ENCODE measurements at regions not wholly inside any gene's neighbourhood (a gene's known extent, or its start where the extent isn't known, plus 50 kb on each side); places are given as distances from the start of the nearest gene placed in this dataset.

DNA sequence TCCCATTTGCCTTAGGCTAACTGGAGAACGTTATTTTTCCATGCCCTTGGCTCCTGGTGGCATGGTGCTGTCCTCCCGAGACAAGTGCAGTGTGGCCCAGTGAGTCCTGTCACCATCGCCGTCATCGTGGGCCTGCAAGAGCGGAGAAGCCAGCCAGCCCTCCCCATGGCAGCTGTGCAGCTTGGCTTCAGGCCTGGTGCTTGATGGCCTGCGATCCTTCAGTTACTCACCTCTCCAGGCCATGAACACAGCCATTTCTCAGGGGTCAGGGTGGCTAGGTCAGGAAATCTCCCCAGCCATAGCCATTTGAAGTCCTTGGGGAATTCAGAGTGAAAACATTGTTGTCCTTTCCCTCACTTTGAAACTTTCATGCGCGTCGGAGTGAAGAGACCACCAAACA, 189.0 kb upstream of the RGMA start:
- DNase-seq (ENCODE audit: low spot score) = no peak

- DNase-seq (ENCODE audit: low spot score) = no peak
Measured at GRCh38 chr15:93274257-93274656, 185.2 kb upstream of the RGMA start.

- DNase-seq (ENCODE audit: low spot score) = no peak
Measured at GRCh38 chr15:93271871-93272270, 182.9 kb upstream of the RGMA start.

- DNase-seq (ENCODE audit: low spot score) = no peak
Measured at GRCh38 chr15:93270937-93271467, 182.0 kb upstream of the RGMA start.

DNA sequence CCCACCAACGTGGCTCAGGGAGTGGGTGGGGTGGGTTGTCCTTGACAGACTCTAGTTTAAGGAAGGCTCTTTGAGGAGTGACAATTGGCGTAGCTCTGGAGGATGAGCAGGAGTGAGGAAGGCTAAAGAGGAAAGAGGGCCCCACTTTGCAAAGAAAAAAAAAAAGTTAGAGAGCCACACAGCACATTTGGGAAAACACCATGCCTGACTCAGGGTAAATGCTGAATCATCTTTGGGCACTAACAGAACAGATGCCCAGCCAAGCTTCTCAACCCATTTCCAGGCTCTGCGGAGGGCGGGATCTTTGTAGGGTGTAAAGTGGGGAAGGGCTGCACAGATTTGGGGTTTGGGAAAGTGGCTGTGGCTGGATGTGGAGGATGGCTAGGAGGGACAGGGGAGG, 179.1 kb upstream of the RGMA start:
- no peak for DNase-seq (ENCODE audit: low spot score)

- no peak for DNase-seq (ENCODE audit: low spot score)
Measured at GRCh38 chr15:93266291-93266690, 177.3 kb upstream of the RGMA start.

- DNase-seq (ENCODE audit: low spot score) = no peak
Measured at GRCh38 chr15:93265111-93265556, 176.1 kb upstream of the RGMA start.

- no peak for DNase-seq (ENCODE audit: low spot score)
Measured at GRCh38 chr15:93261845-93262244, 172.8 kb upstream of the RGMA start.

GRCh38 chr15:93257920-93258319, 168.9 kb upstream of the RGMA start:
- no peak for DNase-seq (ENCODE audit: low spot score)

DNA sequence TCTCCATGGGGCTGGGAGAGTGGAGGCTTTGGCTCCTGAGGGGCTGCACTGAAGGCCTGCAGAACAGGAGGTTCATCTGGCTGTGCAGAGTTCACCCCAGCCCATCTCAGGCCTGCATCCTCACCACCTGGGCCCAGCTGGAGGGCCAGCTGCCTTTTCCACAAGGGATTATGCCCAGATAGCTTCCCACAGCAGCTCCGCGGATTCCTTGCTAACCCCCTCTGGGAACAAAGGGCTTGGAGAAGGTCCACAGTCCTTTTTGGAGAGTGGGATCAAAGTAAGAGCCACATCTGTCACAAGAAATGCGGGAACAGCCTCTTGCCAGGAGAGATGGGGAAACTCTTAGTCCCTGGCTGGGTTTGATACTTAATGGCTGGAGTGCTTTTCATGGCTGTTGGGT, 164.7 kb upstream of the RGMA start:
- DNase-seq (ENCODE audit: low spot score) = no peak

- DNase-seq (ENCODE audit: low spot score) = no peak
Measured at GRCh38 chr15:93252780-93253179, 163.8 kb upstream of the RGMA start.

DNA sequence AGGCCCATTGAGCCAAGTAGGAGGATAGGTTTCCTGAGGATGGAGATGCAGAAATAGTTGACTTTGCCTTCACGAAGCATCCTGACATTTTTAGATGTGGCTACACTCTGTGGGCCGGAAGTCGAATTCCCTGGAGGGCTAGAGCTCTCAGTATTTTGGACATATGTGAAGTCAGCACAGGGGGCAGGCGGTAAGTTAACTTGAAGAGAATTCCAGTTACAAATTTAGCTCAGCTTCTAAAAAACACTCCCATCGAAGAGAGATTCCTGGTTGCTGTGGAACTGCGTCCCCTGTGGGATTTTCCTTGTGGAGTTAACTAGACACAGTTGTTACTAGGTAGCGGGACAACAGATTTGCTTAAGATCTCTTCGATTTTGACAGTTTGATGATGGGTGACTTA, 161.9 kb upstream of the RGMA start:
- DNase-seq (ENCODE audit: low spot score) = no peak

DNA sequence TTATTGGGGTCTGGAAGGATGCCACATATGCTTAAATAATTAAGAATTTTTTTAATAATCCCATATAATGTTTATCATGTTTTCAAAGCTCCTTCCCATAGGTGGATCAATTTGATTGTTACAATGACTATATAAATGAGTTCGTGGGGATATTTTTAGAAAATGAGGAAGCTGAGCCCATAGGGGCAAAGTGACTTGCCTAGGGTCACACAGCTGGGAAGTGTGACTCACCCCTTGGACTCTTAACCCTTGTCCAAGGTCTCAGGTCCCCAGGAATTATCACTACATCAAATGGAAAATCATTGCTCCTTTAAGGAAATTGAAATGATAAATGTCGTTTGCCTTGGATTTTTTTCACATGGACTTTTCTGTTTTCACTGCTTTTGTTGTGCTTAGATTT, 161.2 kb upstream of the RGMA start:
- DNase-seq (ENCODE audit: low spot score) = no peak

- no peak for DNase-seq (ENCODE audit: low spot score)
Measured at GRCh38 chr15:93249623-93250022, 160.6 kb upstream of the RGMA start.

GRCh38 chr15:93247466-93248121, 158.6 kb upstream of the RGMA start:
- DNase-seq (ENCODE audit: low spot score) = no peak

DNA sequence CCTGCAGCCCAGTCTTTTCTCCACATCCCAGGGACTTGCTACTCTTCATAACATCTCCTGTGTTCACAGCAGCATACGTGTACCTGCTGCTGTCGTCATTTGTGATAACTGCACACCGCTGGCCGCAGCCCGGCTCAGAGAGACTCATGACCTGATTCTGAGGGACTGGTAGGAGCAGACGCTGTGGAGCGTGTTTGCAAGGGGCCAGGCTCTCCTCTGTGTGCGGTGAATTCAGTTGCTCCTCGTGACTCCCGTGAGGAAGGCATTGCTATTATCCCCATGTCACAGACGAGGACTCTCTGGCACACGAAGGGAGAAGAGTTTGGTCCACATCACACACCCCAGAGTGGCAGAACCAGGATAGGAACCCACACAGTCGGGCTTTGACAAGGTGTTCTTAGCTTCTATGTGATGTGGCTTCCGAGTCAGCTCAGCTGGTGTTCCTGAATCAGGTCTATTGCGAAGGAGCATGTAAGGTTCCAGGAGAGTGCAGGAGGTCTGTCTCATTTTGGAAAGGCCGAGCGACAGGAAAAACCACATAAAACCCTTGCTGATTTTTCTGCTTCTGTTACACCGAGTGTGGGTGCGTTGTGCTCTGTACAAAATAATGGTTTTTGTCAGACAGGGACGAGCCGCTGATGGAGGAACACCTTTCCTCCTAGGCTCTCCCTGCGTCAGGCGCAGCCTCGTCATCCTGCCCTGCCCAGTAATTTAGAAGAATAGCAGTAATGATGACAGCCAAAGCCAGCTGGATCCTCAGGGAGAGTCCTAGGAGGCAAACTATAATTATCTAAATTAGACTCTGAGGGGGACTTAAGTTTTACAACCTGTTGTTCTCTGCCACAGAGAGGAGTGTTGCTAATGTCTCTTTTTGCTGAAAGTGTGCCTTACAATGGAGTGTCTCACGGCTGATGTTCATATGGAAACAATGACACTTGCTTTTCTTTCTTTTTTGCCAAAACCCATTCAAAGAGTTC, 157.5 kb upstream of the RGMA start:
- DNase-seq (ENCODE audit: low spot score) = no peak

DNA sequence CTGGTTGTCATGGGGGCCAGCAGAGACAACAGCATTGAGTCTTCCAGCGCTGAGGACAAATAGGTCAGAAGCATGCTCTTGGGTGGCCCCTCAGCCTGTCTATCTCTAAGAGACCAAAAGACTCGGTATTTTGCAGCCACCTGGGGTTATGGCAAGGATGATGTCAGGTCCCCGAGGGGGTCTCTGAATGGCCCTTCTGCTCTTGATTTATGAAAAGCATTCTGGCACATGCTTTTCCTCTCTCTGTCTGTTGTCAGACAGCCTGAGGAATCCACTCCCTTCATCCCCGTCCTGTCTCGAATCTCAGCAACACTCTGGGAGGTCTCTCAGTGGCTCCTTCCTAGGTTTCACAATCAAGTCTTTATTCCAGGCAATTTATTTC, 156.6 kb upstream of the RGMA start:
- no peak for DNase-seq (ENCODE audit: low spot score)

- DNase-seq (ENCODE audit: low spot score) = no peak
Measured at GRCh38 chr15:93244696-93245660, 156.0 kb upstream of the RGMA start.

GRCh38 chr15:93243573-93243972, 154.6 kb upstream of the RGMA start:
- no peak for DNase-seq (ENCODE audit: low spot score)

- no peak for DNase-seq (ENCODE audit: low spot score)
Measured at GRCh38 chr15:93241696-93242585, 152.9 kb upstream of the RGMA start.

DNA sequence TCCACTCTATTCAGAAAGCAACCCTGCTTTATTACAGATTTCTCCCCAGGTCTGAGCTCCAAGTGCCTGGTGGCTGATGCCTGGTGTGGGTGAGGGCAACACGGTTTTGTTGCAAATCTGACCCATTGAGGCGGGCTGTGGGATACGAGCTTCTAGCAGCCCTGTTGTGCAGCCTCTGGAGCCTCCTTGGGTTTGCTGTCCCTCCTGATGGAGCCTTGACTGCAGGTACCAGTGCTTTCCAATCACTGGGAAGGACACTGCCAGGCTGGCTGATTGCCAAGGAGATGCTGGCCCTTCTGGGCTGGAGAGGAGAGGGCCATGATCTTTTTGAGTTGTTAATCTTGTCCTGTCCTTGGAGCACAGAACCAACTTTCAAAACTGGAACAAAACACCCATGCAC, 151.0 kb upstream of the RGMA start:
- no peak for DNase-seq (ENCODE audit: low spot score)

All from cerebellar cortex (tissue), 1 donor.